KG1 (cell line): ENCODE measurements at regions not wholly inside any gene's neighbourhood (a gene's known extent, or its start where the extent isn't known, plus 50 kb on each side); places are given as distances from the start of the nearest gene placed in this dataset.

Experiments
- DNase-seq: peaks from one replicate; lab custom pipeline; 2025; lab: John Stamatoyannopoulos, UW

GRCh38 chr15:58271410-58271809 is 133.2 kb downstream of the AQP9 start:
- no peak for DNase-seq

GRCh38 chr15:58273104-58273503 is 134.9 kb downstream of the AQP9 start:
- DNase-seq = no peak

GRCh38 chr15:58274885-58275284 is 136.7 kb downstream of the AQP9 start:
- DNase-seq = no peak

- DNase-seq = no peak
Observed at GRCh38 chr15:58275785-58276184, 137.6 kb downstream of the AQP9 start.

- DNase-seq = no peak
Observed at GRCh38 chr15:58276924-58277323, 138.7 kb downstream of the AQP9 start.

GRCh38 chr15:58277333-58277732 is 139.2 kb downstream of the AQP9 start:
- no peak for DNase-seq

- no peak for DNase-seq
Observed at GRCh38 chr15:58279106-58279505, 140.9 kb downstream of the AQP9 start.

- no peak for DNase-seq
Observed at GRCh38 chr15:58279654-58280053, 141.5 kb downstream of the AQP9 start.

GRCh38 chr15:58282060-58282708 is 144.0 kb downstream of the AQP9 start:
- no peak for DNase-seq

GRCh38 chr15:58283302-58283701 is 145.1 kb downstream of the AQP9 start:
- DNase-seq = no peak

- no peak for DNase-seq
Observed at GRCh38 chr15:58284293-58284692, 146.1 kb downstream of the AQP9 start.

GRCh38 chr15:58285212-58285920 is 146.4 kb upstream of the LIPC start:
- no peak for DNase-seq

- no peak for DNase-seq
Observed at GRCh38 chr15:58285921-58286278, 145.9 kb upstream of the LIPC start.

- no peak for DNase-seq
Observed at GRCh38 chr15:58286523-58286922, 145.3 kb upstream of the LIPC start.

GRCh38 chr15:58287891-58288290 is 143.9 kb upstream of the LIPC start:
- no peak for DNase-seq

GRCh38 chr15:58288592-58288991 is 143.2 kb upstream of the LIPC start:
- no peak for DNase-seq

GRCh38 chr15:58291848-58292247 is 139.9 kb upstream of the LIPC start:
- no peak for DNase-seq

- DNase-seq = no peak
Observed at GRCh38 chr15:58292751-58293175, 139.0 kb upstream of the LIPC start.

GRCh38 chr15:58293622-58294550 is 137.9 kb upstream of the LIPC start:
- DNase-seq = no peak

GRCh38 chr15:58294681-58295254 is 137.0 kb upstream of the LIPC start:
- DNase-seq = no peak

GRCh38 chr15:58295637-58296215 is 136.1 kb upstream of the LIPC start:
- no peak for DNase-seq

GRCh38 chr15:58296276-58296675 is 135.5 kb upstream of the LIPC start:
- no peak for DNase-seq
